ENCODE measurements at regions not wholly inside any gene's neighbourhood (a gene's known extent, or its start where the extent isn't known, plus 50 kb on each side); places are given as distances from the start of the nearest gene placed in this dataset.

DNA sequence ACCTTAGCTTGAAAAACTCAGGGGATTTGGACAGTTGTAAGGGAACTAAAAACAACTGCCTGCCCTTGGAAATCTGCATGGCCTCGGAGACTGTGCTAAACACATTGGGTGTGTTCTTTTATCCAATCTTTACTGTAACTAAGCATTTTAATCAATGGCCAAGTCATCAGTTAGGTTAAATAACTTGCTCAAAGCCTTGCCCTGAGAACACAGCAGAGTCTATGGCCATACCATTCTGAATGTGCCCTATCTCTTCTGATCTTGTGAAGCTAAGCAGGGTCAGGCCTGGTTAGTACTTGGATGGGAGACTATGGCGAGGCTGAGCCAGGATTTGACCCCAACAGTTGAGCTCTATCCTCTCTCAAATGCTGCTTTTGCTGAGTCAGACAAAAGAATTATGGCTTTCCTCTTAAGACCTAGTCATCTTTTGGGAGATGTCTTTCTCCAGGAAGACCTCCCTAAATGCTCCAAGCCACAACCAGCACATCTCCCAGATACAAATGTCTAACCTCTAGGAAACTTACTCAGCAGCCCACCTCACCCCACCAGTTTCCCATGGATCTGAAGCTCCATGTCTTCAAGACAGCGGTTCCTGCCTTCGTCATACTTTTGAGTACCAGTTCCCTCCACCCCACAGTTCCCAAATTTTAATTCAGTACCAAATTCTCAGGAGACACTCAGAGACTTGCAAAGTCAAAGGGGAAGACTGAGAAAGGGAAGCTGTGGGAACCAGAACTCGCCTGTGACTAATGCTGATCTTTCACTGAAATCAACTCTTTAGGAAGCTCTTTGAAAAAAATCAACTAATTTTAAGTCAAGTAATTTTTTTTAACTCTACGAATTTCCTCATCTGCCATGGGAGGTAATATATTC, 336.1 kb downstream of the MAF start:
- no peak for DNase-seq

GRCh38 chr16:79263425-79263824, 337.1 kb downstream of the MAF start:
- no peak for DNase-seq
